GM12801 (cell line): ENCODE measurements at regions not wholly inside any gene's neighbourhood (a gene's known extent, or its start where the extent isn't known, plus 50 kb on each side); places are given as distances from the start of the nearest gene placed in this dataset.

Source experiments
- TF ChIP-seq, protein P1 (sequence below): IDR thresholded peaks from one replicate; pipeline ENCODE4 v1.5.1; 2011; ENCODE audit warnings: control low read depth; ENCODE audit not compliant: insufficient read length; ENCODE audit errors: extremely low read depth

DNA sequence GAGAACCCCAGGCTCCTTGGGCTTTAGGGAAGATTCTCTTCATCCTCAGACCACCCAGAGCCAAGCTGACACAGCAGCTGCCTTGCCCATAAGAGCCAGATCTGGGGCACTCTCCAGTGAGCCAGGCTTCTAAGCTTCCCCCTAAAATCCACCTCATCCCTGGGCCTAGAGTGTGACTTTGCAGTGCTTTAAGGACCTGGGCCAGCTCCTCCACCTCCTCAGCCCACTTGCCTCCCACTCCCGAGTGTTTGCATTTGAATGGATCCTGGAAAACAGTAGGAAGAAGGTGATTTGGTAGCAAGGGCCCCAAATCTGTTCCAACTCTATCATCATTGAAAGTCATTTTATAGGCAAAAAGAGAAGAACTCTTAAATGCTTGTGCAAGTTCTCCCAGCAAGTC, 108.7 kb upstream of the UBL3 start:
- TF ChIP-seq, protein P1, sequence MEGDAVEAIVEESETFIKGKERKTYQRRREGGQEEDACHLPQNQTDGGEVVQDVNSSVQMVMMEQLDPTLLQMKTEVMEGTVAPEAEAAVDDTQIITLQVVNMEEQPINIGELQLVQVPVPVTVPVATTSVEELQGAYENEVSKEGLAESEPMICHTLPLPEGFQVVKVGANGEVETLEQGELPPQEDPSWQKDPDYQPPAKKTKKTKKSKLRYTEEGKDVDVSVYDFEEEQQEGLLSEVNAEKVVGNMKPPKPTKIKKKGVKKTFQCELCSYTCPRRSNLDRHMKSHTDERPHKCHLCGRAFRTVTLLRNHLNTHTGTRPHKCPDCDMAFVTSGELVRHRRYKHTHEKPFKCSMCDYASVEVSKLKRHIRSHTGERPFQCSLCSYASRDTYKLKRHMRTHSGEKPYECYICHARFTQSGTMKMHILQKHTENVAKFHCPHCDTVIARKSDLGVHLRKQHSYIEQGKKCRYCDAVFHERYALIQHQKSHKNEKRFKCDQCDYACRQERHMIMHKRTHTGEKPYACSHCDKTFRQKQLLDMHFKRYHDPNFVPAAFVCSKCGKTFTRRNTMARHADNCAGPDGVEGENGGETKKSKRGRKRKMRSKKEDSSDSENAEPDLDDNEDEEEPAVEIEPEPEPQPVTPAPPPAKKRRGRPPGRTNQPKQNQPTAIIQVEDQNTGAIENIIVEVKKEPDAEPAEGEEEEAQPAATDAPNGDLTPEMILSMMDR: no peak

DNA sequence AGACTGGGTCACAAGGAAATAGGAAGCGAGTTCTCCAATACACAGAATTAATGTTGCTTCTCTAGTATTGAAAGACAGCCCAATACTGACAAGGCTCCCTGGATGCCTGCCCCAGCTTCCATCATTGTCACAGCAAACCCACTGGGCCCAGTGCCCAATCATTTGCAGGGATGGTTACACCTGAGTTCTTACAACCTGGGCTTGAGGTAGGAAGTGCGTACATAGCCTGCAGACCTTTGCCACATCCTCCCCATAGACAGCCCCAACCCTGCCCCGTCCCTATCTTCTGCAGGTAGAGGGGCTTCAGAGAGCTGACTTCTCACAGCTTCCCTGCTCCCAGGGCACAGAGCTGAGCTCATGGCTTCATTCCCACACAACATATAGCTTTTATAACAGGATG, 108.1 kb upstream of the UBL3 start:
- TF ChIP-seq, protein P1: no peak

DNA sequence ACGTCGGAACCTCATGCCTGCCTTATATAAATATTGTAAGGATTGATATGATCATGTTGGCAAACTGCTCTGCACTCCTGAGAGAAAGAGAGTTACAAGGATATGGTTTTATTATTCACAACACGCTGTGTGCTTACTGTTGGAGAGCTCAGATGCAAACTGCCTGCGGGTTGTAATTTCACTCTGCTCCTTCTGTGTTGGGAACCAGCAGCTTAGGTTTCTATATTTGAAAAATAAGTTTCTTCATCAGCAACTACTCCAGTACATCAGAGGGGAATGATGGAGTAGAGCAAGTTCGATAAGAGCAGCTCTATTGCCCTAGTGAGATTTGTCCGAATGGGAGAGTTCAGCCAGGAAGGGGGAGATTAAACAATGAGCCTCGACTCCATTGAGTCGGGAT, 106.9 kb upstream of the UBL3 start:
- TF ChIP-seq, protein P1: no peak

- TF ChIP-seq, protein P1: no peak
These were observed 106.4 kb upstream of the UBL3 start for GRCh38 chr13:29956853-29957252.

DNA sequence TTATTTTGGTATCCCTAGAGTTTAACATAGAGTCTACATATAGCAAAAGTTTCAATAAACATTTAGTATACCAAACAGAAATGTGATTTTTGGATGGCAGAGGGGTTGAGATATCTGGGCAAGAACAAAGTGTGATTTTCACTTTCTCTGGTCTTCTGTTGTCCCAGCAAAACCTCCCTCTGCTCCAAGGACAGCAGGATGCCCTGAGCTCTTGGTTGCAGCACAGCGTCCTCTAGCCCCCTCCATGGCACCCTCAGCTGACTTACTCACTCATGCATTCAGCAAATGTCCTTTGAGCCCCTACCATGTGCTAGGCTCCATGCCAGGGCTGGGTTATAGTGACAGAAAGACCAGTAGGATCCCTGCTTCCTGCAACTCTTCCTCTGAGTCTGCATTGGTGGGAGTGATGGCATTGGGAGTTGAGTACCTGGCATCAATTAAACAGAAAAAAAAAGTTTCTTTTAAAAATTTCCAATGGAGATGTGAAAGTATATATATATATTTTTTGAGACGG, 104.8 kb upstream of the UBL3 start:
- TF ChIP-seq, protein P1: no peak

GRCh38 chr13:29954082-29955028, 103.9 kb upstream of the UBL3 start:
- TF ChIP-seq, protein P1: no peak

DNA sequence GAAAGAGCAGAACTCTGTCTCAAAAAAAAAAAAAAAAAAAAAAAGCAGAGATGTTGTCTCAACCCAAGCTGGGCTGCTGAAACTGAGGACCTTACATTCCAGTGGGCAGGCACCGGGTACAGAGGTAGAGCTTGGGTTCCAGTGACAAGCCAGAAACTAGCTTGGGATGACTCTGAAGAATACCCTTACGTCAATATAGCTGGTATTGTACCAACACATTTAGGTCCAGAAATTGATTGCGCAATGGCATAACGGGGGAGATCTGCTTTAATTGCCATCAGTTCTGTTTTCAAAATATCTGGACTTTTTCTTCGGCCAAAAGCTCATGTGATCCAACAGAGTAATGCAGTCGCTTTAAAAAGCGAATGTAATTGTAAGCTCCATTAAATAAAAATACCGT, 103.1 kb upstream of the UBL3 start:
- TF ChIP-seq, protein P1: no peak
